B cell (primary cell): ENCODE measurements at regions not wholly inside any gene's neighbourhood (a gene's known extent, or its start where the extent isn't known, plus 50 kb on each side); places are given as distances from the start of the nearest gene placed in this dataset.

Source experiments
- ATAC-seq: fragments of 200-7000 bp; cut with Tn5 transposase; one replicate; pipeline ENCODE4 v1.10.0; 2021; ENCODE audit warnings: low read depth, mild to moderate bottlenecking, moderate number of reproducible peaks, moderate library complexity
- CTCF ChIA-PET: fragments of 350-600 bp; sonication (Branson Sonifier 250); formaldehyde crosslinking; loops from one replicate; lab custom pipeline; 2021; ENCODE audit warnings: antibody characterized with exemption, inconsistent platforms; lab: Charles Lee
- POLR2A ChIA-PET: fragments of 350-600 bp; sonication (Branson Sonifier 250); formaldehyde crosslinking; loops from one replicate; lab custom pipeline; 2021; ENCODE audit warnings: antibody characterized with exemption; lab: Charles Lee
- DNase-seq: peaks from one replicate; pipeline ENCODE4 v3.0.0; 2013
- H2AFZ ChIP-seq: 2 replicates; pipeline ENCODE4 v1.6.1; 2012; ENCODE audit warnings: mild to moderate bottlenecking, low read depth, low read length; ENCODE audit not compliant: insufficient read depth, poor library complexity, severe bottlenecking
- H3K27ac ChIP-seq, 2 donors: 1 replicate in 1 of 2; 2 replicates in 1 of 2; pipeline ENCODE4 v1.5.1; 2012 to 2013; ENCODE audit warnings: low read length in 2 of 2, mild to moderate bottlenecking in 2 of 2, moderate library complexity in 1 of 2
- H3K27me3 ChIP-seq, 4 experiments: fragments of 200-600 bp in 1 of 4; sonication (generic) in 1 of 4; replicated peaks in 1 of 4; 1 replicate in 2 of 4; 2 replicates in 2 of 4; pipeline versions ENCODE4 v1.6.1 to v1.7.0; 2013 to 2016; ENCODE audit warnings: low read length in 3 of 4, mild to moderate bottlenecking in 2 of 4, mixed read lengths in 1 of 4, moderate library complexity in 1 of 4; ENCODE audit not compliant: insufficient read depth in 4 of 4, control insufficient read depth in 3 of 4; ENCODE audit errors: control extremely low read depth in 1 of 4
- H3K36me3 ChIP-seq, 2 experiments: replicated peaks in 1 of 2; 1 replicate in 1 of 2; 2 replicates in 1 of 2; pipeline versions ENCODE4 v1.6.1 to v1.7.1; 2013; ENCODE audit warnings: low read length in 1 of 2; ENCODE audit not compliant: insufficient read depth in 2 of 2, control insufficient read depth in 1 of 2; ENCODE audit errors: control extremely low read depth in 1 of 2, extremely low read depth in 1 of 2
- H3K4me1 ChIP-seq, 2 donors: fragments of 200-600 bp in 1 of 2; sonication (generic) in 1 of 2; 1 replicate in 1 of 2; 2 replicates in 1 of 2; pipeline versions ENCODE4 v1.5.1 to v1.6.1; 2013 to 2017; ENCODE audit warnings: low read length in 2 of 2; ENCODE audit not compliant: control insufficient read depth in 2 of 2, insufficient read depth in 2 of 2
- H3K4me2 ChIP-seq: replicated peaks from 2 replicates; pipeline ENCODE3; 2012; ENCODE audit warnings: mild to moderate bottlenecking, low read depth, low read length; ENCODE audit not compliant: poor library complexity, severe bottlenecking
- H3K4me3 ChIP-seq, 5 experiments: fragments of 200-600 bp in 1 of 5; sonication (generic) in 1 of 5; 1 replicate in 3 of 5; 2 replicates in 2 of 5; pipeline versions ENCODE4 v1.5.1 to v1.7.0; 2011 to 2016; ENCODE audit warnings: low read length in 4 of 5, mild to moderate bottlenecking in 4 of 5, low read depth in 2 of 5, control low read depth in 1 of 5, moderate library complexity in 1 of 5; ENCODE audit not compliant: insufficient read depth in 1 of 5; ENCODE audit errors: control extremely low read depth in 1 of 5, extremely low read depth in 1 of 5
- H3K79me2 ChIP-seq: fragments of 200-600 bp; sonication (generic); one replicate; pipeline ENCODE4 v1.6.0; 2016; ENCODE audit warnings: low read length; ENCODE audit not compliant: control insufficient read depth, insufficient read depth
- H3K9ac ChIP-seq: fragments of 200-600 bp; sonication (generic); 2 replicates; pipeline ENCODE4 v1.6.1; 2017; ENCODE audit warnings: mild to moderate bottlenecking, low read length, moderate library complexity
- H3K9me3 ChIP-seq, 3 donors: one replicate each; pipeline versions ENCODE4 v1.6.1 to v1.7.1; 2013; ENCODE audit warnings: low read length in 2 of 3; ENCODE audit not compliant: control insufficient read depth in 2 of 3, insufficient read depth in 1 of 3; ENCODE audit errors: control extremely low read depth in 1 of 3
- H4K20me1 ChIP-seq: 2 replicates; pipeline ENCODE4 v1.6.0; 2012; ENCODE audit warnings: mild to moderate bottlenecking, low read length; ENCODE audit not compliant: insufficient read depth, control insufficient read depth, poor library complexity, severe bottlenecking
- H3K27ac Mint-ChIP-seq: one replicate; pipeline ENCODE4 v1.8.0; 2021; ENCODE audit warnings: mixed read lengths
- H3K27me3 Mint-ChIP-seq: one replicate; pipeline ENCODE4 v1.8.0; 2021; ENCODE audit warnings: mixed read lengths
- H3K4me1 Mint-ChIP-seq: one replicate; pipeline ENCODE4 v1.8.0; 2021; ENCODE audit warnings: mixed read lengths
- H3K4me3 Mint-ChIP-seq: one replicate; pipeline ENCODE4 v1.8.0; 2021; ENCODE audit warnings: mixed read lengths
- H3K9me3 Mint-ChIP-seq: one replicate; pipeline ENCODE4 v1.8.0; 2022; ENCODE audit warnings: mixed read lengths; ENCODE audit not compliant: insufficient read depth
- EZH2 ChIP-seq: IDR thresholded peaks from 2 replicates; pipeline ENCODE4 v1.6.1; 2012; ENCODE audit warnings: borderline replicate concordance, low read depth, mild to moderate bottlenecking, moderate library complexity, low read length; ENCODE audit not compliant: insufficient read depth, poor library complexity, severe bottlenecking
- WGBS: methylation state at CpG from one replicate; pipeline ENCODE4 v1.1.5; 2013; ENCODE audit warnings: missing lambda C conversion rate; ENCODE audit not compliant: insufficient coverage; 5-methylcytosine and 5-hydroxymethylcytosine counted together
- intact Hi-C: fragments of 100-400 bp; cut with micrococcal nuclease; formaldehyde crosslinking; loops from one replicate; pipeline ENCODE4 v1.10.0; 2022
- TF ChIP-seq, protein P1 (sequence below): fragments of 200-600 bp; IDR thresholded peaks from one replicate; pipeline ENCODE4 v1.8.0; 2022; ENCODE audit warnings: antibody characterized with exemption, mild to moderate bottlenecking

DNA sequence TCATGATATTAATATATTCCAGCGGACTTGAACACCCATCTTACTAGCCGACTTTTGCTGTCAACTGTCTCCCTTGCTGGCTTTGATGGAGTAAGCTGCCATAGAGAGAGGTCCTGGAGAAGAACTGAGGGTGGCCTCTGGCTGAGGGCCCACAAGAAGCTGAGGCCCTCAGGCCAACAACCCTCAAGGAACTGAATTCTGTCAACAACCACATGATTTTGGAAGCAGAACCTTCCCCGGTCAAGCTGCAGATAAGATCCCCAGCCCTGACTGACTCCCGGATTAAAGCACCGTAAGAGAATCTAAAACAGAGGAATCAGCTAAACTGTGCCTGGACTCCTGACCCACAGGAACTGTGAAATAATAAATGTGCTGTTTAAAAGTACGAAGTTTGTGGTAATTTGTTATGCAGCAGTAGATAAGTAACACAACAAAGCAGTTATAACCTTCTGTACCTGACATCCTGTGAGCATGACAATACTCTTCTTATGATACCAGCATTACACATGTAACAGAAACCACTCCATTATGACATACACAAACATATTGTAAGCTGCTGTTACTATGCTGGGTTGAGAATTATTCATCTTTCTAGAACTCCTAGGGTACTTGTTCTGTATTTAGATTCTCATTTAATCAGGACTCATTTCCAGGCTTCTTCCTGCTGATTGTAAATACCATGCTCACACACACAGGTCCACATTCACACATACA is 66.2 kb downstream of the HES1 start:
- no peaks in the 10 kb centered on the region for H3K9me3 Mint-ChIP-seq

DNA sequence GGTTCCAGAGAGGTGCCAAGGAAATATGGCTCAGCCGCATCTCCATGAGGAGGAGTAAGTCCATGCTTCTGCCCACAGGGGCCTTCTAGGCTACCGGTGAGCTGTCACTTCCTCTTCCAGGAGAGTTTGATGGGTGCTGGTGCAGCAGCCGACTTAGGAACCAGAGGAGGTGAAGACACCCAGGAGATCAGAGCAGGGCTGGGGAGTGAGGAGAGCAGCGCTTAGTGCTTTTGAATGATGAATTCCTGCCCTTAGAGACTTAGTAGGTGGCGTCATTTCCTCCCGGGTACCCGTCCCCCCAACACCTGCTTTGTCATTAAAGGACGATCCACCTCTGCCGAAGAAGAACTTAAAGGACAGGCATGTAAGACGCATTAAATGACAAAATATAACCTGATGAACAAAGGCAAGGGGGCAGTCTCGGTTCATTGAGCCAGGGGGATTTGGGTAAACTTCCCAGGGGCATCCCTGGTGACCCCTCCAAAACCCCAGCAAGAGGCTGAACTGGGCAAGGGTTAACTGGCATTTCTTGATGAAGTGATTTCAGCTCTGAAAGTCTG is 67.6 kb downstream of the HES1 start:
- peaks cover 41 to 42% of the 10 kb centered on the region in 2 donors for H3K4me1 ChIP-seq
- Mint-ChIP-seq H3K4me3 (peak overlapping the region; percentile 81), H3K9me3 (no peaks in the 10 kb centered on the region), H3K4me1 (peaks cover 36% of the 10 kb centered on the region), H3K27me3 (peaks cover 47% of the 10 kb centered on the region), H3K27ac (no peak overlapping the region)
- peak overlapping the region; percentile 64 for H3K9ac ChIP-seq
- H3K79me2 ChIP-seq = no peaks in the 10 kb centered on the region
- peak; percentile 64 for ATAC-seq
- TF ChIP-seq, protein P1, sequence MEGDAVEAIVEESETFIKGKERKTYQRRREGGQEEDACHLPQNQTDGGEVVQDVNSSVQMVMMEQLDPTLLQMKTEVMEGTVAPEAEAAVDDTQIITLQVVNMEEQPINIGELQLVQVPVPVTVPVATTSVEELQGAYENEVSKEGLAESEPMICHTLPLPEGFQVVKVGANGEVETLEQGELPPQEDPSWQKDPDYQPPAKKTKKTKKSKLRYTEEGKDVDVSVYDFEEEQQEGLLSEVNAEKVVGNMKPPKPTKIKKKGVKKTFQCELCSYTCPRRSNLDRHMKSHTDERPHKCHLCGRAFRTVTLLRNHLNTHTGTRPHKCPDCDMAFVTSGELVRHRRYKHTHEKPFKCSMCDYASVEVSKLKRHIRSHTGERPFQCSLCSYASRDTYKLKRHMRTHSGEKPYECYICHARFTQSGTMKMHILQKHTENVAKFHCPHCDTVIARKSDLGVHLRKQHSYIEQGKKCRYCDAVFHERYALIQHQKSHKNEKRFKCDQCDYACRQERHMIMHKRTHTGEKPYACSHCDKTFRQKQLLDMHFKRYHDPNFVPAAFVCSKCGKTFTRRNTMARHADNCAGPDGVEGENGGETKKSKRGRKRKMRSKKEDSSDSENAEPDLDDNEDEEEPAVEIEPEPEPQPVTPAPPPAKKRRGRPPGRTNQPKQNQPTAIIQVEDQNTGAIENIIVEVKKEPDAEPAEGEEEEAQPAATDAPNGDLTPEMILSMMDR = no peak
- TF ChIP-seq EZH2 = no peak
- H3K9me3 ChIP-seq = no peaks in the 10 kb centered on the region
- CTCF ChIA-PET = no interaction called here
- H4K20me1 ChIP-seq = no peaks in the 10 kb centered on the region
- peak overlapping the region; percentile 93 for H3K4me2 ChIP-seq
- DNase-seq = peak; percentile 72
- intact Hi-C loops = loop anchor here (5.0 kb wide), 2 partner anchors 61 to 104 kb away; no protein-coding TSS in a partner anchor
- WGBS = 18% methylated on average over 10 of the region's 11 CpGs
- POLR2A ChIA-PET = no interaction called here
- H3K27me3 ChIP-seq = peaks cover 0 to 61% (median 32%) of the 10 kb centered on the region in 4 experiments
- H2AFZ ChIP-seq = peak overlapping the region; percentile 65
- no peaks in the 10 kb centered on the region for H3K36me3 ChIP-seq
- H3K27ac ChIP-seq = no peak overlapping the region
- H3K4me3 ChIP-seq = peak overlapping the region in 4 of 5 experiments; percentile 16 to 63 (median 48)

More for the DNA sequence above, 66.2 kb downstream of the HES1 start:
- ChIA-PET POLR2A (no interaction called here), CTCF (no interaction called here)
- intact Hi-C loops = loop anchor here (5.0 kb wide), 2 partner anchors 60 to 105 kb away; no protein-coding TSS in a partner anchor
- no peak overlapping the region for H2AFZ ChIP-seq
- no peak overlapping the region for H3K4me2 ChIP-seq
- ATAC-seq (no peak), DNase-seq (no peak)
- H3K27ac Mint-ChIP-seq = no peak overlapping the region
- peaks cover 42 to 43% of the 10 kb centered on the region in 2 donors for H3K4me1 ChIP-seq
- H3K9ac ChIP-seq = no peak overlapping the region
- peak overlapping the region; percentile 8 for H3K4me3 Mint-ChIP-seq
- H3K27me3 ChIP-seq = peaks cover 0 to 60% (median 31%) of the 10 kb centered on the region in 4 experiments
- peaks cover 40% of the 10 kb centered on the region for H3K4me1 Mint-ChIP-seq
- WGBS = 96% methylated on average over 3 of the region's 6 CpGs
- no peaks in the 10 kb centered on the region for H3K36me3 ChIP-seq
- H3K27ac ChIP-seq = no peak overlapping the region
- H4K20me1 ChIP-seq = no peaks in the 10 kb centered on the region
- H3K9me3 ChIP-seq = no peaks in the 10 kb centered on the region
- H3K4me3 ChIP-seq = no peak overlapping the region
- H3K79me2 ChIP-seq = no peaks in the 10 kb centered on the region
- no peak for TF ChIP-seq EZH2
- TF ChIP-seq, protein P1 = no peak
- H3K27me3 Mint-ChIP-seq = peaks cover 53% of the 10 kb centered on the region
